Loucy (cell line): ENCODE measurements at regions not wholly inside any gene's neighbourhood (a gene's known extent, or its start where the extent isn't known, plus 50 kb on each side); places are given as distances from the start of the nearest gene placed in this dataset.

Source experiments
- CTCF ChIP-seq: fragments of 200-600 bp; sonication (generic); conservative IDR thresholded peaks from 2 replicates; pipeline ENCODE4 v1.5.1; 2014; ENCODE audit warnings: mild to moderate bottlenecking, antibody characterized with exemption, low read length
- EZH2phosphoT487 ChIP-seq: fragments of 200-600 bp; IDR thresholded peaks from 2 replicates; pipeline ENCODE4 v1.6.1; 2018; ENCODE audit warnings: antibody characterized with exemption, mild to moderate bottlenecking, moderate library complexity, borderline replicate concordance

GRCh38 chr1:116273042-116273783, 99.8 kb upstream of the ATP1A1 start:
- TF ChIP-seq CTCF: no peak
- no peak for TF ChIP-seq EZH2phosphoT487
